Fibroblast of lung (primary cell): ENCODE measurements at regions not wholly inside any gene's neighbourhood (a gene's known extent, or its start where the extent isn't known, plus 50 kb on each side); places are given as distances from the start of the nearest gene placed in this dataset.

ENCODE experiments used
- DNase-seq, 2 donors: peaks; one replicate each; pipeline versions ENCODE4 v3.0.0 to v3.0.0-alpha.2; 2010; ENCODE audit warnings: low read depth in 2 of 2
- H2AFZ ChIP-seq: 2 replicates; pipeline ENCODE4 v1.5.1; 2012; ENCODE audit warnings: low read length, control low read depth, inconsistent platforms
- H3K27ac ChIP-seq: 2 replicates; pipeline ENCODE4 v1.5.1; 2011; ENCODE audit warnings: low read length, control low read depth; ENCODE audit not compliant: insufficient read depth
- H3K27me3 ChIP-seq: 2 replicates; pipeline ENCODE4 v1.5.1; 2011; ENCODE audit warnings: mild to moderate bottlenecking, low read length; ENCODE audit not compliant: control insufficient read depth, insufficient read depth
- H3K36me3 ChIP-seq: 2 replicates; pipeline ENCODE4 v1.5.1; 2011; ENCODE audit warnings: low read length; ENCODE audit not compliant: control insufficient read depth, insufficient read depth
- H3K4me1 ChIP-seq: 2 replicates; pipeline ENCODE4 v1.5.1; 2011; ENCODE audit warnings: low read length; ENCODE audit not compliant: control insufficient read depth, insufficient read depth; ENCODE audit errors: extremely low read depth
- H3K4me2 ChIP-seq: 2 replicates; pipeline ENCODE4 v1.5.1; 2011; ENCODE audit warnings: low read length, control low read depth; ENCODE audit not compliant: insufficient read depth; ENCODE audit errors: extremely low read depth
- H3K4me3 ChIP-seq, 4 experiments: fragments of 200-600 bp in 1 of 4; sonication (generic) in 1 of 4; replicated peaks in 1 of 4; 2 replicates each; pipeline ENCODE4 v1.5.1; 2011 to 2016; ENCODE audit warnings: low read length in 4 of 4, low read depth in 3 of 4, mild to moderate bottlenecking in 3 of 4, control low read depth in 2 of 4, inconsistent platforms in 1 of 4, mixed read lengths in 1 of 4; ENCODE audit not compliant: insufficient read depth in 1 of 4; ENCODE audit errors: control extremely low read depth in 1 of 4
- H3K79me2 ChIP-seq: 2 replicates; pipeline ENCODE4 v1.5.1; 2012; ENCODE audit warnings: mild to moderate bottlenecking, low read length, inconsistent platforms; ENCODE audit not compliant: control insufficient read depth, insufficient read depth
- H3K9ac ChIP-seq: 2 replicates; pipeline ENCODE4 v1.5.1; 2011; ENCODE audit warnings: mild to moderate bottlenecking, low read length, control low read depth; ENCODE audit not compliant: insufficient read depth
- H3K9me3 ChIP-seq: 2 replicates; pipeline ENCODE4 v1.5.1; 2012; ENCODE audit warnings: low read depth, low read length; ENCODE audit not compliant: control insufficient read depth, insufficient read depth
- H4K20me1 ChIP-seq: 2 replicates; pipeline ENCODE4 v1.5.1; 2011; ENCODE audit warnings: low read length; ENCODE audit not compliant: control insufficient read depth, insufficient read depth; ENCODE audit errors: extremely low read depth
- EZH2 ChIP-seq: IDR thresholded peaks from 2 replicates; pipeline ENCODE4 v1.5.1; 2012; ENCODE audit warnings: low read length, control low read depth, mild to moderate bottlenecking; ENCODE audit errors: missing control alignments
- TF ChIP-seq, protein P1 (sequence below), 2 donors: IDR thresholded peaks in 1 of 2; conservative IDR thresholded peaks in 1 of 2; 1 replicate in 1 of 2; 2 replicates in 1 of 2; pipeline ENCODE4 v1.5.1; 2011 to 2012; ENCODE audit warnings: low read length in 2 of 2, control low read depth in 1 of 2, inconsistent platforms in 1 of 2, low read depth in 1 of 2, mild to moderate bottlenecking in 1 of 2

DNA sequence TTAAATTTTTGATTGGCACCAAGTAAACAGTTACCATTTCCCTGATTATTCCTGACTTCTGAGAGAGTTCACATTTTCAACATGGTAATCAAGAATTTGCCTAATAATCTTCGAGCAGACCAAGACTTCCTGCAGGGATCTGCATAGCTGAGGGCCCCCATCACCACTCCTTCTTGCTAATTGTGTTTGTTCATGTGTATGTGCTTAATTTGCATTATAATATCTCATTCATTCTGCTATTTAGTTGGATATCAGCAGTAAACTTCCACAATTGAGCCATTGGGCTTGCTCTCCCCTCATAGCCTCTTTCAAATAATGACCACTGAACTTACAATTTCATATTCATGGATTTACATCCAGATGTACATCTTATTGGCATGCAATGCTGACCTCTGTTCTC is 292.5 kb downstream of the SPATA18 start:
- Histone ChIP-seq H3K9me3 (no peaks in the 10 kb centered on the region), H3K4me1 (no peaks in the 10 kb centered on the region), H2AFZ (no peak overlapping the region), H4K20me1 (no peaks in the 10 kb centered on the region), H3K27ac (no peak overlapping the region), H3K36me3 (no peaks in the 10 kb centered on the region), H3K27me3 (no peaks in the 10 kb centered on the region), H3K4me3 (no peak overlapping the region), H3K9ac (no peak overlapping the region), H3K79me2 (no peaks in the 10 kb centered on the region), H3K4me2 (no peak overlapping the region)
- TF ChIP-seq, protein P1, sequence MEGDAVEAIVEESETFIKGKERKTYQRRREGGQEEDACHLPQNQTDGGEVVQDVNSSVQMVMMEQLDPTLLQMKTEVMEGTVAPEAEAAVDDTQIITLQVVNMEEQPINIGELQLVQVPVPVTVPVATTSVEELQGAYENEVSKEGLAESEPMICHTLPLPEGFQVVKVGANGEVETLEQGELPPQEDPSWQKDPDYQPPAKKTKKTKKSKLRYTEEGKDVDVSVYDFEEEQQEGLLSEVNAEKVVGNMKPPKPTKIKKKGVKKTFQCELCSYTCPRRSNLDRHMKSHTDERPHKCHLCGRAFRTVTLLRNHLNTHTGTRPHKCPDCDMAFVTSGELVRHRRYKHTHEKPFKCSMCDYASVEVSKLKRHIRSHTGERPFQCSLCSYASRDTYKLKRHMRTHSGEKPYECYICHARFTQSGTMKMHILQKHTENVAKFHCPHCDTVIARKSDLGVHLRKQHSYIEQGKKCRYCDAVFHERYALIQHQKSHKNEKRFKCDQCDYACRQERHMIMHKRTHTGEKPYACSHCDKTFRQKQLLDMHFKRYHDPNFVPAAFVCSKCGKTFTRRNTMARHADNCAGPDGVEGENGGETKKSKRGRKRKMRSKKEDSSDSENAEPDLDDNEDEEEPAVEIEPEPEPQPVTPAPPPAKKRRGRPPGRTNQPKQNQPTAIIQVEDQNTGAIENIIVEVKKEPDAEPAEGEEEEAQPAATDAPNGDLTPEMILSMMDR (conservative IDR thresholded peaks at IDR 0.05 in 1 of 2, IDR thresholded peaks at IDR 0.05 in 1 of 2; ENCODE audit: low read depth in 1 of 2, low read length in 2 of 2) = no peak
- no peak for TF ChIP-seq EZH2
- no peak for DNase-seq

DNA sequence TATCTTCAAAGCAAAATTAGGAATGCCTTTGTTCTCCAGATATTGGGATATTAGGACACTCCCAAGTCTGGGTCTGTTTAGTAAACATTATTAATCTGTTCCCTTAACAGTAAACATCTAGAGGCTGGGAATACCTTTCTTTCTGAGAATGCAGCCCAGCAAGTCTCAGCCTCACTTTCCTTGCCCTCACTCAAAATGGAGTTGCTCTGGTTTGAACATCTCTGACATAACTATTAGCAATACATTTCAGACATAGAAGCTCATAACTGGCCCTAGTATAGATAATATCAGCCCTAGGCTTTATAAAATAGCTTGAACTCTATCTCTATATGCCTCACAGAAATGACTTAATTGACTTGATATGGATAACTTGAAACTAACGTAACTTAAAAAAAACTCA is 299.8 kb downstream of the SPATA18 start:
- Histone ChIP-seq H3K9ac (no peak overlapping the region), H3K27ac (no peak overlapping the region), H2AFZ (no peak overlapping the region), H3K27me3 (no peaks in the 10 kb centered on the region), H3K4me2 (no peak overlapping the region), H3K9me3 (no peaks in the 10 kb centered on the region), H4K20me1 (no peaks in the 10 kb centered on the region), H3K79me2 (no peaks in the 10 kb centered on the region), H3K4me1 (no peaks in the 10 kb centered on the region), H3K36me3 (no peaks in the 10 kb centered on the region), H3K4me3 (no peak overlapping the region)
- TF ChIP-seq, protein P1 (conservative IDR thresholded peaks at IDR 0.05 in 1 of 2, IDR thresholded peaks at IDR 0.05 in 1 of 2; ENCODE audit: low read depth in 1 of 2, low read length in 2 of 2) = no peak
- DNase-seq = no peak

DNA sequence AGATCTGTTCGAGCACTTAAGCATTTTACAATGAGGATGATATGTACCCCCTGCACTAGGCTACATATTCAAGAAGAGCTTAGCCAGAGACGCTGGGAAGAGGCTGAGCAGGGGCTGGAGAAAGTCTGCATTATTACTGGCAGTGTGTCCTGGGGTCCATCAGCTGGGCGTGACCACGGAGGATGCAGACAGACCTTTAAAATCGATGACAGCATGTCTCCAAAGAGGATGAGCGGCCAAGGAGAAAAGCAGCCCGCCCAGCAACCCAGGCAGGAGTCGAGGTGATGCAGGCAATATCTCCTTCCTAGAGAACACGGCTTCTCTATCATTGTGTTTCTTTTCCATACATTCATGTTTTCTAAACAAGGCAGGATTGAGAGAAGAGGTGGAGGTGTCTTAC is 300.7 kb downstream of the USP46 start:
- no peaks in the 10 kb centered on the region for H3K27me3 ChIP-seq
- no peak for DNase-seq
- no peak overlapping the region for H3K9ac ChIP-seq
- no peak overlapping the region for H3K27ac ChIP-seq
- no peaks in the 10 kb centered on the region for H3K79me2 ChIP-seq
- H4K20me1 ChIP-seq = no peaks in the 10 kb centered on the region
- TF ChIP-seq, protein P1 (conservative IDR thresholded peaks at IDR 0.05 in 1 of 2, IDR thresholded peaks at IDR 0.05 in 1 of 2; ENCODE audit: low read depth in 1 of 2, low read length in 2 of 2) = no peak
- no peak for TF ChIP-seq EZH2
- H3K4me2 ChIP-seq = no peak overlapping the region
- no peaks in the 10 kb centered on the region for H3K9me3 ChIP-seq
- no peaks in the 10 kb centered on the region for H3K4me1 ChIP-seq
- no peak overlapping the region for H3K4me3 ChIP-seq
- no peak overlapping the region for H2AFZ ChIP-seq
- H3K36me3 ChIP-seq = no peaks in the 10 kb centered on the region
